ENCODE measurements at regions not wholly inside any gene's neighbourhood (a gene's known extent, or its start where the extent isn't known, plus 50 kb on each side); places are given as distances from the start of the nearest gene placed in this dataset.

GRCh38 chr2:236367506-236368289 is 103.5 kb upstream of the ASB18 start:
- TF ChIP-seq CTCF (IDR thresholded peaks at IDR 0.05) = no peak
- no peak for TF ChIP-seq POLR2A (IDR thresholded peaks at IDR 0.05)
